Tibial artery (tissue), 4 donors: ENCODE measurements at regions not wholly inside any gene's neighbourhood (a gene's known extent, or its start where the extent isn't known, plus 50 kb on each side); places are given as distances from the start of the nearest gene placed in this dataset.

ENCODE experiments used
- DNase-seq, 2 donors: peaks; one replicate each; pipeline ENCODE4 v3.0.0-alpha.2; 2019
- H3K27ac ChIP-seq, 2 donors: fragments of 200-600 bp; sonication (generic) in 1 of 2; 1 replicate in 1 of 2; 2 replicates in 1 of 2; pipeline ENCODE4 v1.5.1; 2018 to 2019; ENCODE audit warnings: mild to moderate bottlenecking in 1 of 2
- H3K27me3 ChIP-seq, 2 donors: fragments of 200-600 bp; sonication (generic) in 1 of 2; one replicate each; pipeline versions ENCODE4 v1.5.1 to v1.6.0; 2016 to 2019
- H3K36me3 ChIP-seq, 3 donors: fragments of 200-600 bp; sonication (generic) in 2 of 3; one replicate each; pipeline ENCODE4 v1.5.1; 2016 to 2019; ENCODE audit warnings: mild to moderate bottlenecking in 2 of 3
- H3K4me1 ChIP-seq, 4 donors: fragments of 200-600 bp; sonication (generic) in 2 of 4; 1 replicate in 3 of 4; 2 replicates in 1 of 4; pipeline ENCODE4 v1.5.1; 2016 to 2019
- H3K4me3 ChIP-seq, 2 donors: fragments of 200-600 bp; sonication (generic) in 1 of 2; 1 replicate in 1 of 2; 2 replicates in 1 of 2; pipeline ENCODE4 v1.5.1; 2018 to 2019; ENCODE audit warnings: mild to moderate bottlenecking in 2 of 2
- H3K9me3 ChIP-seq, 3 donors: fragments of 200-600 bp; sonication (generic) in 1 of 3; one replicate each; pipeline ENCODE4 v1.5.1; 2016 to 2019
- intact Hi-C: fragments of 100-400 bp; cut with DNase I; formaldehyde crosslinking; loops from one replicate; pipeline ENCODE4 v1.15.0; 2023; ENCODE audit warnings: low total_unique reads
- TF ChIP-seq, protein P1 (sequence below), 2 experiments: fragments of 200-600 bp in 1 of 2; fragments of 450-650 bp in 1 of 2; IDR thresholded peaks; one replicate each; pipeline ENCODE4 v1.5.1; 2017 to 2019; ENCODE audit warnings: antibody characterized with exemption in 2 of 2, mild to moderate bottlenecking in 1 of 2, moderate library complexity in 1 of 2

DNA sequence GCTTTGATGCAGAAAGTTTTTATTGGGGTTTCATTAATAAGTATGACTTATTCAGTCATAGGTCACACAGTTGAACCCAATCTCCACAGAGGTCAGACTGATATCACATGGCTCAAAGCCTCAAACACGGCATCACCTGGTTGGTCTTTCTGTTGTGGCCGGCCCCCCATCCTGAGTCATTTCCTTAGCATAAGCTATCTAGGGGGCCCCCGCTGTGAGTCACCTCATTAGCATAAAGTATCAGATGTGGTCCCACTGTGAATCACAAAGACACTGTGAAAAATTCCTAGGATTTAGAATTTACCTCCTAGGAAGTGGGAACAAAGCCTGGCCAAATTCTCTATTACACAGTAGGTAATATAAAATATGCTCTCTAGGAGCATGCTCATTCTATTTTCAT lies 502.2 kb downstream of the PYDC2 start:
- Histone ChIP-seq H3K4me3 (no peak overlapping the region), H3K36me3 (no peaks in the 10 kb centered on the region), H3K27me3 (no peaks in the 10 kb centered on the region), H3K9me3 (no peaks in the 10 kb centered on the region), H3K27ac (no peak overlapping the region), H3K4me1 (no peaks in the 10 kb centered on the region)
- intact Hi-C loops: no loop called here
- no peak for DNase-seq
- TF ChIP-seq, protein P1, sequence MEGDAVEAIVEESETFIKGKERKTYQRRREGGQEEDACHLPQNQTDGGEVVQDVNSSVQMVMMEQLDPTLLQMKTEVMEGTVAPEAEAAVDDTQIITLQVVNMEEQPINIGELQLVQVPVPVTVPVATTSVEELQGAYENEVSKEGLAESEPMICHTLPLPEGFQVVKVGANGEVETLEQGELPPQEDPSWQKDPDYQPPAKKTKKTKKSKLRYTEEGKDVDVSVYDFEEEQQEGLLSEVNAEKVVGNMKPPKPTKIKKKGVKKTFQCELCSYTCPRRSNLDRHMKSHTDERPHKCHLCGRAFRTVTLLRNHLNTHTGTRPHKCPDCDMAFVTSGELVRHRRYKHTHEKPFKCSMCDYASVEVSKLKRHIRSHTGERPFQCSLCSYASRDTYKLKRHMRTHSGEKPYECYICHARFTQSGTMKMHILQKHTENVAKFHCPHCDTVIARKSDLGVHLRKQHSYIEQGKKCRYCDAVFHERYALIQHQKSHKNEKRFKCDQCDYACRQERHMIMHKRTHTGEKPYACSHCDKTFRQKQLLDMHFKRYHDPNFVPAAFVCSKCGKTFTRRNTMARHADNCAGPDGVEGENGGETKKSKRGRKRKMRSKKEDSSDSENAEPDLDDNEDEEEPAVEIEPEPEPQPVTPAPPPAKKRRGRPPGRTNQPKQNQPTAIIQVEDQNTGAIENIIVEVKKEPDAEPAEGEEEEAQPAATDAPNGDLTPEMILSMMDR (IDR thresholded peaks at IDR 0.05): no peak

DNA sequence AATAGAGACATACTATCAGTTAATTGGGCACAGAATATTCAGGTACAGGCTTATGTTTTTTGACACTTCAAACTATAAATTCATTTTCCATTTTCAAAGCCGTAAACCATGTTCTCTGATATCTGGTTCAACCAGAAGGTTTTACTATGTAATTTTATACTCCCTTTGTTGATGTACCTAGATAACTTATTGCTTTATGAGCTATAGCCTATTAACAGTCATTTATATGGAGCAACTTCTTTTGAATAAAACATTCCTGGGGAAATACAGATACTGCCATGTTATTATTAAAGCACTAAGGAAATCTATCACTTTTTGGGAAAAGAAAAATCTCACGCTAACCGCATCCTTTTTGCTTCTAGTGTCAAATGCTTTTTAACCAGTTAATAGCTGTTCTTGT lies 505.6 kb downstream of the PYDC2 start:
- H3K9me3 ChIP-seq: no peaks in the 10 kb centered on the region
- no peaks in the 10 kb centered on the region for H3K27me3 ChIP-seq
- H3K4me1 ChIP-seq: no peaks in the 10 kb centered on the region
- no peaks in the 10 kb centered on the region for H3K36me3 ChIP-seq
- no peak overlapping the region for H3K4me3 ChIP-seq
- no peak for DNase-seq
- no peak overlapping the region for H3K27ac ChIP-seq
- intact Hi-C loops: no loop called here
- TF ChIP-seq, protein P1 (IDR thresholded peaks at IDR 0.05): no peak

DNA sequence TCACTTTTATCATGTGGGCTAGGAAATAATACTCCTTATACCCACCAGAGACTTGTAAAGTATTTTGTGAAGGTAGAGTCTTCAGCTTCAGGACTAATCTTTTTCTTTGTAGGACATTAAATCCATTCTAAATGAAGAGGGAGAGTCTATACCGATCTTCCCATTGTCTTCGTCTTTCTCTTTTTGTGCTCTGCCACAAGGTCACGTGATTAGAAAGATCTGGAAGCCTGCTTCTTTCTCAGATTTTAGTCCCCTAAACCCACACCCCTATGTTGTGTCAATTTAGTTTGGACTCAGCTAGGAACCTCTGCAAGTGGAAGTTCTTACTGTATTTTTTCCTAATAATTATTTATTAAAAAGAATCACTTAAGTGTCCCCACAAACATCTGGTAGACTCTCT lies 507.3 kb downstream of the PYDC2 start:
- DNase-seq: no peak
- Histone ChIP-seq H3K4me3 (no peak overlapping the region), H3K9me3 (no peaks in the 10 kb centered on the region), H3K27me3 (no peaks in the 10 kb centered on the region), H3K27ac (no peak overlapping the region), H3K36me3 (no peaks in the 10 kb centered on the region), H3K4me1 (no peaks in the 10 kb centered on the region)
- intact Hi-C loops: no loop called here
- TF ChIP-seq, protein P1 (IDR thresholded peaks at IDR 0.05): no peak

DNA sequence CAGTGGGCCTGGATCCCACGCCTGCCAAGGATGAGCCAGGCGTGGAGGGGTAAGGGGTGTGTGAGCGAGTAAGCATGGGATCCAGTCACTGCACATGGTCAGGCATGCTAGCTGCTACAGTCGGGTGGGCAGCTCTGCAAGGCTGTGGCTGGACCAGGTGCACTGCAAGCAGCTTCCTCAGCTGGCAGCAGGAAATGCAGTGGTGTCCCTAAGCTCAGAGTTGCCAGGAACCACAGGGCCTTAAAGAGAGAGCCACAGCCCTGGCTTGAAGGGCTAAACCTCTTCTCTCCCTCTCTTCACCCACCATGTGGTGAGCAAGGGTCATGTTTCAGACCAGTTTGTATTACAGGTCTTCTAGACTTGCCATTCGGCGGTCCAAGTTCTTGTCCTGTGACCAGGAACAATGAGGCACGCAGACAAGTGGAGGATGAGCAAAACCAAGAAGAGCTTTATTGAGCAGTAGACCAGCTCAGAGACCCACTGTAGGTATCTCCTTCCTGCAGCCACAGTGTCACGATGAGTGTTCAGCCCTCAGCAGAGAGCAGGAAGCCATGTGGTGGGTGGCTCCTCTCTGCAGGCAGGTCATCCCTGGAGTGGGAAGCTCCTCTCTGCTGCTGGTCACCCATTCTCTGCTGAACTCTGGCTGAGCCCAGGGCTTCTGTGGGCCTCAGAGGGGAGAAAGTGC lies 511.9 kb downstream of the PYDC2 start:
- Histone ChIP-seq H3K36me3 (no peaks in the 10 kb centered on the region), H3K9me3 (no peaks in the 10 kb centered on the region), H3K27ac (no peak overlapping the region), H3K27me3 (no peaks in the 10 kb centered on the region), H3K4me1 (no peaks in the 10 kb centered on the region), H3K4me3 (no peak overlapping the region)
- TF ChIP-seq, protein P1 (IDR thresholded peaks at IDR 0.05): no peak
- no peak for DNase-seq
- intact Hi-C loops: no loop called here

DNA sequence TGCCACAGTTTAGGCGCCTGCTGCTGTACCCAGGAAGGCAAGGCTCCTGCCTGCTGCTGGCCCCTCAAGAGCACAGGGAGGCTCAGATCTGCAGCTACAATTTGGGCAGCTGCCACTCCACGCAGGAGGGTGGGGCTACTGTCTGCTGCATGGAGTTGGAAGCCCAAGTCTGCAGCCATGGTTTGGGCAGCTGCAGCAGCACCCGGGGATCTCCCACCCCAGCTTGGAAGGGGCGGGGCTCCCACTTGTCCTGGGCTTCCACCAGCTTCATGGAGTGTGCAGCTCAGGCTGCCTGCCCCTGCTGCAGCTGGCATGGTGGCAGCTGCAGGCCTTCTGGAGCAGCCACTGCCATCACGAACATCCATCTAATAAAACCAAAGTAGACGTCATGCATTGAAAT lies 512.9 kb downstream of the PYDC2 start:
- Histone ChIP-seq H3K27me3 (no peaks in the 10 kb centered on the region), H3K27ac (no peak overlapping the region), H3K4me1 (no peaks in the 10 kb centered on the region), H3K9me3 (no peaks in the 10 kb centered on the region), H3K4me3 (no peak overlapping the region), H3K36me3 (no peaks in the 10 kb centered on the region)
- TF ChIP-seq, protein P1 (IDR thresholded peaks at IDR 0.05): no peak
- DNase-seq: no peak
- intact Hi-C loops: no loop called here

DNA sequence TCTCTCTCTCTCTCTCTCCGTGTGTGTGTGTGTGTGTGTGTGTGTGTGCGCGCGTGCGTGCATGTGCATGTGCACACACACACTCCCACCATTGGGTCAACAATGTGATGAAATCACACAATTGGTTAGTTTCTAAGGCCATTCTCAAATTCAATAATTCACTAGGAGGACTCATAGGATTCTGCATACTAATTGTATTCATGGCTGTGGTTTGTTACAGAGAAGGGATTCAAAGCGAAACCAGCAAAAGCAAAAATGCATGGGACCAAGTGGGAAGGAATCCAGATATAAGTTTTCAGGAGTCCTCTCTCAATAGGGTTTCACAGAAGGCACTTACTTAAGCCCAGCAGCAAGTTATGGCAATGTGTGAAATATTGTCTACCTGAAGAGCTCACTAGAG lies 515.0 kb downstream of the PYDC2 start:
- no peaks in the 10 kb centered on the region for H3K9me3 ChIP-seq
- no peak overlapping the region for H3K4me3 ChIP-seq
- TF ChIP-seq, protein P1 (IDR thresholded peaks at IDR 0.05): no peak
- no peak for DNase-seq
- no peaks in the 10 kb centered on the region for H3K27me3 ChIP-seq
- H3K4me1 ChIP-seq: no peaks in the 10 kb centered on the region
- intact Hi-C loops: no loop called here
- H3K36me3 ChIP-seq: no peaks in the 10 kb centered on the region
- H3K27ac ChIP-seq: no peak overlapping the region
